ENCODE measurements at regions not wholly inside any gene's neighbourhood (a gene's known extent, or its start where the extent isn't known, plus 50 kb on each side); places are given as distances from the start of the nearest gene placed in this dataset.
A peak's percentile ranks its signal among the peaks of the same experiment; 100 is the strongest.

- no peak for DNase-seq
These were observed 56.0 kb upstream of the CTTNBP2 start for GRCh38 chr7:117929237-117929636.

- no peak for DNase-seq
These were observed 58.1 kb upstream of the CTTNBP2 start for GRCh38 chr7:117931314-117931713.

- DNase-seq = no peak
These were observed 64.0 kb upstream of the CTTNBP2 start for GRCh38 chr7:117937049-117937752.

GRCh38 chr7:117937753-117938483 lies 64.7 kb upstream of the CTTNBP2 start:
- no peak for DNase-seq

GRCh38 chr7:117941138-117941810 lies 68.0 kb upstream of the CTTNBP2 start:
- DNase-seq = no peak

- DNase-seq = no peak
These were observed 69.5 kb upstream of the CTTNBP2 start for GRCh38 chr7:117942780-117943179.

GRCh38 chr7:117944886-117945285 lies 71.6 kb upstream of the CTTNBP2 start:
- no peak for DNase-seq

- no peak for DNase-seq
These were observed 73.0 kb upstream of the CTTNBP2 start for GRCh38 chr7:117946151-117946633.

- no peak for DNase-seq
These were observed 76.0 kb upstream of the CTTNBP2 start for GRCh38 chr7:117949232-117949631.

GRCh38 chr7:117950601-117951260 lies 77.5 kb upstream of the CTTNBP2 start:
- peak in 1 of 2 experiments; percentile 10 for DNase-seq

GRCh38 chr7:117951285-117951684 lies 78.0 kb upstream of the CTTNBP2 start:
- DNase-seq = no peak

- no peak for DNase-seq
These were observed 78.5 kb upstream of the CTTNBP2 start for GRCh38 chr7:117951691-117952280.

GRCh38 chr7:117955046-117955445 lies 81.8 kb upstream of the CTTNBP2 start:
- no peak for DNase-seq

- no peak for DNase-seq
These were observed 87.1 kb upstream of the CTTNBP2 start for GRCh38 chr7:117960351-117960750.

- DNase-seq = no peak
These were observed 88.0 kb upstream of the CTTNBP2 start for GRCh38 chr7:117961235-117961634.

GRCh38 chr7:117962366-117962994 lies 89.2 kb upstream of the CTTNBP2 start:
- DNase-seq = no peak

GRCh38 chr7:117963264-117964197 lies 90.3 kb upstream of the CTTNBP2 start:
- DNase-seq = no peak

- DNase-seq = no peak
These were observed 97.6 kb upstream of the CTTNBP2 start for GRCh38 chr7:117970801-117971200.

GRCh38 chr7:117971556-117972244 lies 98.5 kb upstream of the CTTNBP2 start:
- DNase-seq = no peak

GRCh38 chr7:117972606-117973005 lies 99.4 kb upstream of the CTTNBP2 start:
- no peak for DNase-seq

- no peak for DNase-seq
These were observed 100.7 kb upstream of the CTTNBP2 start for GRCh38 chr7:117973975-117974374.

All from Kasumi-1 (cell line).